Amniotic stem cell (primary cell): ENCODE measurements at regions not wholly inside any gene's neighbourhood (a gene's known extent, or its start where the extent isn't known, plus 50 kb on each side); places are given as distances from the start of the nearest gene placed in this dataset.

Experiments used
- DNase-seq: peaks from one replicate; lab custom pipeline; 2025; lab: John Stamatoyannopoulos, UW

DNA sequence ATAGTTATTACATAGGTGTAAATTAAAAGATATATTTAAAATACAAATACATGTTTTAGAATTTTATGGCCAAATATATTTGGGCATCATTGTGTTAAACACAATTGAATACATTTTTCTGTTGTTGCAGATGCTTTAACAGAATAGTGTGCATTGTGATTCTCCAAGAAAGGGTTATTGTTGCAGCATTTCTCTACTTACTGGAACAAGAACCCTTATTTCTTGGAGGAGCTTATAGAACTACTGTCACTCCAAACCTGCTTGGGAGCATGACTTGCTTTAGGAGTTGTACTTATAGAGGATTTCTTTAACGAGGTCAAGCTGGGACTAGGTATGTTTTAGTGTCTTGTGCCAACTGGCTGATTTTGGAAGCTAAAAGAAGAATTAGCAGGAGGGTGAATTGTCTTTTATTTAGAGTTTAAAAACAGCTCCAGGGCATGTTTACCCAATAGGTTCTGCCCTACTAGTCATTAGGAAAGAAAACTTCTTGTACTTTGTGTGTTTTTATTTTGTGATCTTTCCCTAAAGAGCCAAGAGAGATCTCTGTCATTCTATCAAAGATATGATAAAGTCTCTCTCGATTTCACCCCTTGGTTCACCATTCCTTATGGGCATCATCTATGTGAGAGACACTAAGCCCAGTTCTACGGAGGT is 279.8 kb upstream of the SALL1 start:
- DNase-seq = no peak

DNA sequence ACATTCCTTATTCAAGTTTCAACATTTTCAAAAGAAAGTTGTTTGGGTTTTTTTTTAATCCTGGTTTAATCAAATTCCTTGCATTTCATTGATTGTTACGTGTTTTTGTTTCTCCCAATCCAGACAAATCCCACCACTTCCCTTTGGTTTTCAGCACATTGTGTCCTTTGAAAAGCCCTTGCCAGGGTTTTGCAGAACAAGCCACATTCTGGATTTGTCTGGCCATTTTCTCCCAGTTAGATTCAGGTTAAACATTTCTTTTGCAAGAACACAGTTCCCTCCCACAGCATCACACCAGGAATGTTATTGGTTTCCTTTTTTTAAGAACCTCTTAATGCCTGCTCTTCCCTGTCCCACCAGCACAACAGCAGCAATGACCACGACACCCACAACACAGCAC is 278.0 kb upstream of the SALL1 start:
- no peak for DNase-seq

DNA sequence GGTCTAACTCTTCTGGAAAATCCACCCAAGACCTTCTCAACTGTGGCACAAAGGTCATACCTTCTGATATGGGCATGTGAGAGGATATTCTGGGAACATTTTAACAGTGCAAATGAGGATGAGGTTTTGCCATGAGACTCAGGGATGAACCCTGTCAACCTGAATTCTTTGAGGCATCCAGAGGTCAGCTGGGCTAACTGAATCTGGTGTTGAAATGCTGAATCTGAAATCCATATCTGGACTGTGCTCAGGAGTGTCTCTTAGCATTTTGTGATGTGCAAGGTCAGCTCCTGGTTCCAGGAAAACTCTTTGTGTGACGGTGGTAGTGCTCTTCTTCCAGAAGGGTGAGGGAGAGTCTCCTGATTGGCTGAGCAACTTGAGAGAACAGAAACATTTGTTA is 276.0 kb upstream of the SALL1 start:
- DNase-seq = no peak

DNA sequence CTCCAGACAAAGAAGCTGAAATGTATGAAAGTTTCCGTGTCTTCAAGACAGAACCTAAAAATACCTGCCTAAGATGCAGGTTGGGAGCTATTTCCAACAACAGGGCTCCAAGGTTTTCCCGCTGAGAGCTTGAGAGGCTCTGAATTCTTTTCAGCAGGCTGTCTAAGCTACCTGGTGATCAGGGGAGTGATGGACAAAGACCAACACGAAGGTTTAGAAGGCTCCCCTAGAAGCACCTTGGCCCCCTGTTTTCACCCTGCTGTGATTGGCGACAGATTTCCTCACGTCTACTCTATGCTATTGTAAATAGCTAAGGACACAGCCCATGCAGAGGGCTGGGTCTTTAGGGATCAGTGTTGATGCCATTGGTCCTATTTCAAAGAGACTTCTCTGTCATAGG is 275.2 kb upstream of the SALL1 start:
- no peak for DNase-seq

DNA sequence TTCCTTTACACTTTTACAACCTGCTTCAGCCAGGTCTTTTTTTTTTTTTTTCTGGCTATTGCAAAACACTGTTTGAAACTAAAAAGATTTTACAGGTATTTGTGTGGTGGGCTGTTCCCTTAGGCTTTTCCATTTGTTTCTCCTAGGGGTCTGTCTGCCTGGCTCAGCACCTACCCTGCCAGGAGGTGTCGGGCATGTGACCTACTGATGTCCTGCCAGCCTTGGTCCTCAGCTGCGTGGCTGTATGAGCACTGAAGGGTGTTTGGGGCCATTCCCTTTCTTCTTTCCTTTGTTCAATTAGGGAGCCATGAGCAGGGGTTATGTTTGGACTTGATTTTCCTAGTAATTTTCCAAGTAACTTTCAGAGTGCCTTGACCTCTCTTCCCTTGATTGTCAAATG is 269.2 kb upstream of the SALL1 start:
- DNase-seq = no peak

DNA sequence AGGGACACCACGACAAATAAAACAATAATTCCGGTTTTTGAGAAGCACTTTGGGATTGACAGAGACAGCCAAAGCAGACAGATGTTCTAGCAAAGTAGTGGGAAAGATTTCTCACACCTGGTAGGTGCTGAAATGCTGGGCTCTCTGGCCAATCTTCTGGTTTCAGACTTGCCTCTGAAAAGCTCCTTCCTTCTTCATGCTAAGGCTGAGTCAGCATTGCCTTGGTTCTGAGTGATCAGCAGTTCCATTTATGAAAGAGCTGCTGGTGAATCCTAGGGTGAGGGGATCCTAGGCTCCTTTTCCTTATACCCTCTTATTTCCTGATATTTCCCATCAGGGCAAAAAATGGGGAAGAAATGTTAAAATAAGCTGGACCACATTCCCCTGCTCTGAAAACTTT is 268.7 kb upstream of the SALL1 start:
- no peak for DNase-seq

DNA sequence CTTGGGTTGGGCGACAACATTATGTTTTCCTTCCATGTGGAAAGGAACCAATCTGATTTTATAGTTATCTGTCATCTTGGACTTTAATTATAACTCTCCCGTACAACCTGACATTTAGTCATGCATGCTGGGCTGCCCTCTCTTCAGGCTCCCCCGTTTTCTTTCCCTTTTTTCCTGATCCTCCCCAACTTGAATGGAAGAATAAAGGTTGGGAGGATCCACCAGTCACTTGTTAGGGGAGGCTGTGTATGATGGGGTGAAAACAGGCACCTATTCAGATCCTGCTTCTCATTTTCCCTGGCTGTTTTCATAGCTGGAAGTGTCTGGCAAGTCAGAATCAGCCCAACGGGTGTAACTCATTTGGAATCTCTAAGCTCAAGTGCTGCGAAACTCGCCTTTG is 267.2 kb upstream of the SALL1 start:
- DNase-seq = no peak

DNA sequence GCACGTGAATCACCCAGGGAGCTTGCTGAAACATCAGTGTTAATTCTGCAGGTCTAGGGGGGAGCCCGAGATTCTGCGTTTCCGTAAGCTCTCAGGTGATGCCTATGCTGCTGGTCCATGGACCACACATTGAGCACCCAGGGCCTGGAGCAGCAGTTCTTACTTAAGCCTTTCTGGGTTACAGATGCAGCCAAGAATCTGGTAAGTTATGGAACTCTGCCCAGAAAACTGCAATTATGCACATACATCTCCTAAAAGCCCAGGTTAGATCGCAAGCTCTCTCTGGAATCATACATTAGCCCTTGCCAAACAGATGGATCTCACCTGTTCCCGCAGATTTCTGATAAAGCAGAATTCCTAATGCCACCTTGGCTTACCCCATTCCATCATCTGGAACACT is 265.9 kb upstream of the SALL1 start:
- DNase-seq = no peak

DNA sequence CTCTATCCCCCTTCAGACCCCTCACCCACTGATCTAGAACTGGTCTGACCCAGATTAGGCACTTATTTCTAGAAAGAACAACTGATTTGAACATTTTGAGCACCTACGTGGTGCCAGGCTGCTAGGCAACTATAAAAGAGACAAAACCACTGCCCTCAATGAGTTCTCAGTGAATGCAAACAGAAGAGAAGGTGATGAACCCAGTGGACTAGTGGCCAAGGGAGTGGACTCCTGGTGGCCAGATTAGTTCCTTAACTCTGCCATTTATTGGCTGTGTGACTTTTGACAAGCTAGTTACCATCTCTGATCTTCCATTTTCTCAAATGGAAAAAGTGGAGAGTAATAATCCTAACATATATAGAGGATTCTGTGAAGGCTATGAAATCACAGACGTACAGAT is 259.1 kb upstream of the SALL1 start:
- DNase-seq = no peak

DNA sequence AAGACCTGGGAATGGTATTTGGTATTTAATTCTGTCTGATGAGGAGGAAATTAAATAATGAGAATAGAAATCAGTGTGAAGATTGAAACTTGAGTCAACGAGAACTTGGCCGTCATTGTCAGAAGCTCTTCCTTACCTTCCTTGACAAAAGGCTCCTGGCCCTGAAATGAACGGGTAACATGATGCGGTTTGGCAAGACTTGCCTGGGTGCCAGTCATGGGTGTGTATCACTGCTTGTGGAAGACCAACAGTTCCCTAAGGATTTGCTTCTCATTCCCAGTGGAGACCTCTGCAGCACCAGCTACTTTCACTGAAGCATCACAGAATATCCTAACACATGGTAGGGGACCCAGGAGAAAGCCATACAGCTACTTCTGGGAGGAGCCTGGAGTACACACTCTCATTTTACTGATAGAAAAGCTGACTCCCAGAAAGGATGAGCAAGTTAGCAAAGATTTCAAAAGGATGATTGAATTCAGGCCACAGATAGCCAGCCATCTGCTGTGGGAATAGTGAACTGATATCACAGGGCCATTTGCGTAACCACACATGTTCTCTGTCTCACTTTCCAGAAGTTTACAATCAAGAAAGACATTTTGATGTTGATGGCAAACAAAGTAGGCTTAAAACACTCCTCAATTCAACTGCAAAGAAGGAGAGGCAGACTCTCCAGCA is 258.1 kb upstream of the SALL1 start:
- no peak for DNase-seq

DNA sequence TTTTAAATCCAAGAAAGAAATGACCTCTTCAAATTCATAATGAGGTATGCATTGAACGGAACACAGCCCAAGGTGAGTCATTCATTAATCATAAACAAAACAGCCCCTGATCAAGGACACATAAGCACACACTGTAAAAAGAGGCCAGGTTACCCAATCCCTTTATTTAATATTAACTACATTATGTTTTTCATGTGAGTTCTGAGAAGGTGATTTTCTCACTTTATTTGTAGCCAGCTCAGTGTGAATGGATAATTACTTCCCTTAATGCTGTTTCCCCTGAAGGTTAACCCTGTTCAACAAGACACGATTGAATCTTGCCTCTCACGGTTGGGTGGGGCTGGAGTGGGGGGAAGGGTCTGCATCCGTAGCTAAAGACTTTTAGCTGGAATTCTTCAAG is 257.3 kb upstream of the SALL1 start:
- no peak for DNase-seq

DNA sequence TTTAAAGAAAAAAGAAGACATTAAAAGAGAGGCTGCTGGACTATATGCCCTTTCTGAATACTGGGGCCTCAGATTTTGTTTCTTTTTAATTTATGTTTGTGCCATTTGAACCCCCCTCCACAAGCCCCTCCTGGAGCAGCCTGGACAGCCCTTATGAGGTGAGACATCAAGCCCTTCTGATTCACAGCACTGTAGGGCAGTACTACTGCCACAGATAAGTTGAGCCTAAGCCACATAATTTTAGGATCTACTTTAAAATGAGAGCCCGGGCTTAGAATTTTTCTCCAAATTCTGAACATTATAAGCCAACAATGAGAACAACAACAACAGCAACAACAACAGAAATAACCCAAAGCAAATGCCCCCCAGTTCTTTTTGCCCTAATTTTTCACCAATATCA is 256.9 kb upstream of the SALL1 start:
- DNase-seq = no peak

DNA sequence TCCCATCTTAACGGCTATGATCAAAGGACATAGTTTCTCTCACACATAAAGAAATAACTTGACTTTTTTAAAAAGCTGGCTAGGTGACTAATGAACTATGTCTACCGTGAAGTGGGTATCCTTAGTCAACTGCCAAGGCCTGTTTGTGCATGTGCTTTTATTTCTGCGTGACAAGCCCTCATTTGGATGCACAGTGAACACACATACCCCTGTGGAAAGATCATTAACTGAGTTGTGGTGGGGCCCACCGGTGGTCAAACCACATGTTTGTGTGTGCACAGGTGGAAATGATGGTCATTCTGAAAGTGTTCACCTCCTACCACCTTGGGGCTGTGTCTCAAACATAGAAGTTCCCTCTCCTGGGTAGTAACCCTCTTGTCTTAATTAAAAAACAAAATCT is 256.1 kb upstream of the SALL1 start:
- no peak for DNase-seq

DNA sequence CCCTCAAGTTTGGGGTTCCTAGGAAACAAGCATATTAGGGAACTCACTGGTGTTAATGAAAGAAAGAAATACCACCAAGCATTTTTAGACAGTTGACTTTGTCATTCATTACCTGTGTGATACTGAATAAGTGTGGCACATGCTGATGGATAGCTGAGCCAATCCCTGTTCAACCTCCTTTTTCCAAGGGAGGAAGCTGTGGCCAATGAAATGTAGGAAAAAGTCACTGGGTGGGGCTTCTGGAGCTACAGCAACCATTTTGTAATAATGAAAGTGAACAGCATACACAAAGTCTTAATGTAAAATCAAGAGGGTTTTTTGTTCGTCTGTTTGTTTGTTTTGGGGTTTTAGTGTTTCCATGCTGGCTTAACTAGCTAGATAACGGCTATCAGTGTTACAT is 254.3 kb upstream of the SALL1 start:
- DNase-seq = no peak

DNA sequence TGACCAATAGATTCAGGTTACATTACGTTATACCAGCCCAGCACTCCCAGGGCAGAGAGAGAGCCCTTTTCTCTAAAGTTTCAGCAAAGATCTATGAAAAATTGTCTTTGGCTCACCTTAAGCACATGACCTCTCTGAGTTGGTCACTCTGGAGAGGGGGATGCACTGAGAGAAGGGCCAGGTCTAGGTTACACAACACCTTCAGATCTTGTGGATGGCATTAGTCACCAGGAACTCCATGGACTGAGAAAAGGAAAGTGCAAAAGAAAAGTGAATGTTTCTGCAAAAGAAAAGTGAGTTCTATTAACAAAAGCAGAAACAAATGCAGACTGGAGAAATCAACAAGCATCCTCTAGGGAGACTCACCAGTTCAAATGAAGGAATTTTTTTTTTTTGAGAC is 253.3 kb upstream of the SALL1 start:
- DNase-seq = no peak

DNA sequence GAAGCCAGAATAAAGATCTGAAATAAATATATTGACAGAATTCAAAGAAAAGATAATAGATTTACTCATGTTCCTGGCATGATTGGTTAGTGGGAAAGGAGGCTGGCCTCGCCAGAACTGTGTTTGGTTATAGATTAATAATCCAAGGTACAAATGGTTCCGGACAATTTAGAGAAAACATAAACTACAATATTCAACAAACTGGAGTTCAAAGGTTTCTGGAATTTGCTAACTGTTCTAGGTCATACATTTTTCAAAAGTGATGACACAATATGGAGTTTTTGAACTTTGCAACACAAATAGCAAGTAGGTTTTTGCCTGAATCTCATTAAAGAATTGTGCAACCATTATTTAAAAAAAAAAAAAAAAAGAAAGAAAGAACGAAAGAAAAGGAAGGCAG is 251.7 kb upstream of the SALL1 start:
- DNase-seq = no peak

DNA sequence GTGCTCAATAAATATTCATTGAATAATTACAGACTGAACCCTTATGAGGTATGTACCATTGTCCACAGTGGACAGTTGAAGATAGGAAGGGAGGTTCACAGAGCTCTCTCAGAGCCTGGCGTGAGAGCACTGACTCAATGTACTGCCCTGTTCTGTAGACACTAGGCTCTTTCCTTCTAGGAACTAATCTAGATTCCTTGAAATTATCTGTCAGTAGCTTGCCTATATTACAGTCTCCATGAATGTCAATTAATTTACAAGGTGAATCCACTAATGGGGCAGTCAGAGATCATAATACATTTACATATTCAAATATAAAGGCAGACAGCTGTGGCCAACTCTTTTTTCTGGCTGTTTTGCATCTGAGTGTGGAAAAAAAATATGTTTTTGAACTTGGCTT is 251.2 kb upstream of the SALL1 start:
- no peak for DNase-seq

DNA sequence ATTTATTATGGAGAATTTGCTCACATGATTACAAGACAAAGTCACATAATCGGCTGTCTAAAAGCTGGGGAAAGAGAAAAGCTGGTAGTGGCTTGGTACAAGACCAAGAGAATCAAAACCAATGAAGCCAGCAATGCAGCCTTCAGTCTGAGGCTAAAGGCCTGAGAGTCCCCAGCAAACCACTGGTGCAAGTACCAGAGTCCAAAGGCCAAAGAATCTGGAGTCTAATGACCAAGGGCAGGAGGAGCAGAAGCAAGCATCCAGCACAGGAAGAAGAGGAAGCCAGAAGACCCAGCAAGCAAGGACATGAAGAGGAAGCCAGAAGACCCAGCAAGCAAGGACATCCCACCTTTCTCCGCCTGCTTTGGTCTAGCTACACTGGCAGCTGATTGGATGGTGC is 250.6 kb upstream of the SALL1 start:
- DNase-seq = no peak

DNA sequence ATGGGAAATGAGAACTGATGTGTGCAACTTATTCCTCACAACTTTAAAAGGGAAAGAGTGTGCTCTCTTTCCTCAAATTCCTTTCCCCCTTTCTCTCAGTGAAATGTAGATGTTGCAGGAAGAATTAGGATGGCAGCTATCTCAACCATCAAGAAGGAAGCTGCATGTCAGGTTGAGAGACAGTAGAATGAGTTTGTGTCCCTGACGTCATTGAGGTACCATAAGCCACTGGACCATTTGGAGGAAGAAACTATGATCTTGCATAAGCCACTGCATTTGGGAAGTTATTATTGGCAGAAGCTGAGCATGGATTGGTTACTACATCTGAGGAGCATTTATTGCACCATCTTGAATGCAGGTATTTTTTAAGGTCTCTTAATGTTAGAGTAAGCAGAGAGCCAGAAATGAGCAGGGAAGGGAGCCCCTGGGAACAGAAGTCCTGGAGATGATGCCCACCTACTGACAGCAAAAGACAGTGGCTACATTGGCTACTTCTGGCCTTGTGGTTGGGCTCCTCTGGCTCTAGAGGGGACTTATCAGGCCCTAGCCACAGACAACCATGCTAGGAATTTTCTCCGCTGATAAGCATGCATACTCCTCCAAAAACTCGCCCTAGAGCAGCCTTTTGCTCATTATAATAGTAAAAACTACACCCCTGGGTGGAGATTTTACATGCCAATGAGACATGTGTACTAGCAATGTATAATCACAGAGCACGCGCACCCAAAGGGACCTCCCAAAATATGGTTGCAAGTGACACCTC is 249.0 kb upstream of the SALL1 start:
- DNase-seq = no peak

DNA sequence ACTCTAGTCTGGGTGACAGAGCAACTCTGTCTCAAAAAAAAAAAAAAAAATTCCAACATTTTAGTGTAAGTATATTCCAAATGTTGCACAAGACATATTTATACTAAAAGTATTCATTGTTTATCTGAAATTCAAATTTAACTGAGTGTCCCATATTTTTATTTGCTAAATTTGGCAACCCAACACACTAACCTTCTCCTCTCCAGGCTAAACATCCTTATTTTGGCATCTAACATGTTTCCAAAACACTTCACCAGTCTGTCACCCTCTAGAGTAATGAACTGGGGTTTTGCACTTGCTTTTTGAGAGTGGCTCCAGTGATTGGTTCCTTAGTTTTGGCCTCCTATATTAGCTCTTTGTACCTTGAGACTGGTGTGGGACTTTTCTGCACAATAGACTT is 243.4 kb upstream of the SALL1 start:
- DNase-seq = no peak

DNA sequence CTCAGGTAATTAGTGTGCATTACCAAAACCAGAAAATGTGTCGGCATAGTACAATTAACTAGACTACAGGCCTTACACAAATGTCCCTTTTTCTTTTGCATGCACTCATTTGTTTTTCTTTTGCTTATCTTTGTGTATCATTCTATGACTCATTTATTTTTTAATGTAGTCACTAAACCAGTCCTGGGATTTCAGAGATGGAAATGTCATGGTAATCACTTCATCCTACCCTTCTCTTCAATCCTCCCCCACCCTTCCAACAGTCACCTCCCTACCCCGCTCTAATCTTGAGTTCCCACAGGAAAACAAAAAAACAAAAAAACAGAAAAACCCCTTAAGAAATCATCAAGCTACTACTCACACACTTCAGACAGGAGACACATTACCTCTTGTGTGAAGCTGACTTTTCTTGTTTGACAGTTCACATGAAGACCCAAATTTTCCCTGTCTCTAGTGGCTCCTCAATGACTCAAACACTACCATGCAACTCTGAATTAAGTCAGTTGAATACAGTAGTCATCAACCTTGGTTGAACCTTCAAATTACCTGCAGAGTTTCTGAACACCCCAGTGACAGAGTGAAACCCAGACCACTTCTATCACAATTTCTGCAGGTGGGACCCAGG is 242.4 kb upstream of the SALL1 start:
- peak; percentile 18 for DNase-seq

DNA sequence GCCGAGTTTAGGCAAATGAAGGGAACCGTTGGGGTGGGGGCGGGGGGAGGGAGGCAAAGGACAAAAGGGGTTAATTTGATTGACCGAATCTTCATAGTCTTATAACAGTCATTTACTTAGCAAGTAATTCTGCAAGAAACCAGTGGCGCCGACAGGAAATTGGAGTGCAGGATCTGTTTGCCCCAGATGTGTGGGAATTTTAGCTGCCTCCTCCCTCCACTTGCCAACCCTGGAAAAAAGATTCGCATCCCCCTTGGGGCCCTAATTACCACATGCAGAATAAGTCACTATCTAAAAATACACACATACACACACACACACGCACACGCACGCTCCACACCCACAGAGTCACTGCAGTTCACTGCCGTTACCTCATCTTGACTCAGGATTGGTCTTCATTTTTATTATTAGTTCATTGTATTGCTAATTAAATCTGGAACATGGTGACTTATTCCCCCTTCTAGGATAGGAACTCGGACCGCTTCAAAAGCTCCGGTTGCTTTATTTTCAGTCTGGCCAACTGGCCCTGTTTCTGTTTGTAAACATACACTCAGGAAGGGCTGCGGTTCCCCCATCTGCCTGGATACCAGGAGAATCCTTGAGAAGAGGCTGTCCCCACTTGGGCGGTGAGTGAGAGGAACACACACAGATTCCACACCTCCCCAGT is 241.6 kb upstream of the SALL1 start:
- peak; percentile 31 for DNase-seq
